ENCODE measurements at regions not wholly inside any gene's neighbourhood (a gene's known extent, or its start where the extent isn't known, plus 50 kb on each side); places are given as distances from the start of the nearest gene placed in this dataset.

GRCh38 chr12:88684170-88684569 is 103.9 kb upstream of the KITLG start:
- TF ChIP-seq EZH2 (IDR thresholded peaks at IDR 0.05; ENCODE audit: low read length) (no peak), CTCF (optimal IDR thresholded peaks at IDR 0.05 in 1 of 3, IDR thresholded peaks at IDR 0.05 in 1 of 3, conservative IDR thresholded peaks at IDR 0.05 in 1 of 3; ENCODE audit: extremely low read depth in 1 of 3, insufficient read depth in 2 of 3, low read length in 3 of 3) (no peak)
- Histone ChIP-seq H3K9me1 (ENCODE audit: control insufficient read depth, extremely low read depth, insufficient read depth, low read length) (no peaks in the 10 kb centered on the region), H3K27me3 (ENCODE audit: control insufficient read depth, extremely low read depth, insufficient read depth, low read length) (no peaks in the 10 kb centered on the region), H3K27ac (ENCODE audit: control insufficient read depth, insufficient read depth, low read length) (no peak overlapping the region), H3K4me1 (ENCODE audit: control insufficient read depth, extremely low read depth, insufficient read depth, low read length) (no peaks in the 10 kb centered on the region), H3K36me3 (ENCODE audit: control insufficient read depth in 2 of 2, extremely low read depth in 1 of 2, insufficient read depth in 2 of 2, low read length in 2 of 2) (no peaks in the 10 kb centered on the region), H3K9ac (ENCODE audit: control insufficient read depth, extremely low read depth, insufficient read depth, low read length) (no peak overlapping the region), H4K20me1 (ENCODE audit: control insufficient read depth, extremely low read depth, insufficient read depth, low read length) (no peaks in the 10 kb centered on the region), H3K4me3 (ENCODE audit: control insufficient read depth in 2 of 3, extremely low read depth in 1 of 3, insufficient read depth in 2 of 3, low read depth in 1 of 3, low read length in 3 of 3) (no peak overlapping the region), H3K9me3 (ENCODE audit: control insufficient read depth, low read depth, low read length) (no peaks in the 10 kb centered on the region), H2AFZ (ENCODE audit: control insufficient read depth, low read length) (no peak overlapping the region), H3K79me2 (ENCODE audit: control insufficient read depth, insufficient read depth, low read length) (no peaks in the 10 kb centered on the region), H3K4me2 (ENCODE audit: control insufficient read depth, extremely low read depth, insufficient read depth, low read depth, low read length) (no peak overlapping the region)
- DNase-seq (ENCODE audit: low read depth, low spot score): no peak
- FAIRE-seq: no peak
- dilution Hi-C loops (cut with MboI; ENCODE audit: extremely low pct_ligation_motif_present, low sequenced_read_pairs): no loop called here

GRCh38 chr12:88683628-88684027 is 103.4 kb upstream of the KITLG start:
- no peak for FAIRE-seq
- no peaks in the 10 kb centered on the region for H3K9me3 ChIP-seq (ENCODE audit: control insufficient read depth, low read depth, low read length)
- H3K36me3 ChIP-seq (ENCODE audit: control insufficient read depth in 2 of 2, extremely low read depth in 1 of 2, insufficient read depth in 2 of 2, low read length in 2 of 2): no peaks in the 10 kb centered on the region
- no peaks in the 10 kb centered on the region for H3K27me3 ChIP-seq (ENCODE audit: control insufficient read depth, extremely low read depth, insufficient read depth, low read length)
- H3K4me1 ChIP-seq (ENCODE audit: control insufficient read depth, extremely low read depth, insufficient read depth, low read length): no peaks in the 10 kb centered on the region
- TF ChIP-seq CTCF (optimal IDR thresholded peaks at IDR 0.05 in 1 of 3, IDR thresholded peaks at IDR 0.05 in 1 of 3, conservative IDR thresholded peaks at IDR 0.05 in 1 of 3; ENCODE audit: extremely low read depth in 1 of 3, insufficient read depth in 2 of 3, low read length in 3 of 3) (no peak), EZH2 (IDR thresholded peaks at IDR 0.05; ENCODE audit: low read length) (no peak)
- H4K20me1 ChIP-seq (ENCODE audit: control insufficient read depth, extremely low read depth, insufficient read depth, low read length): no peaks in the 10 kb centered on the region
- H3K9me1 ChIP-seq (ENCODE audit: control insufficient read depth, extremely low read depth, insufficient read depth, low read length): no peaks in the 10 kb centered on the region
- no peaks in the 10 kb centered on the region for H3K79me2 ChIP-seq (ENCODE audit: control insufficient read depth, insufficient read depth, low read length)
- no peak overlapping the region for H3K4me2 ChIP-seq (ENCODE audit: control insufficient read depth, extremely low read depth, insufficient read depth, low read depth, low read length)
- H3K27ac ChIP-seq (ENCODE audit: control insufficient read depth, insufficient read depth, low read length): no peak overlapping the region
- no peak overlapping the region for H2AFZ ChIP-seq (ENCODE audit: control insufficient read depth, low read length)
- H3K4me3 ChIP-seq (ENCODE audit: control insufficient read depth in 2 of 3, extremely low read depth in 1 of 3, insufficient read depth in 2 of 3, low read depth in 1 of 3, low read length in 3 of 3): no peak overlapping the region
- dilution Hi-C loops (cut with MboI; ENCODE audit: extremely low pct_ligation_motif_present, low sequenced_read_pairs): no loop called here
- H3K9ac ChIP-seq (ENCODE audit: control insufficient read depth, extremely low read depth, insufficient read depth, low read length): no peak overlapping the region
- DNase-seq (ENCODE audit: low read depth, low spot score): no peak
